Breast epithelium (tissue), 4 donors: ENCODE measurements at regions not wholly inside any gene's neighbourhood (a gene's known extent, or its start where the extent isn't known, plus 50 kb on each side); places are given as distances from the start of the nearest gene placed in this dataset.

Experiments used
- DNase-seq, 2 donors: peaks; one replicate each; pipeline ENCODE4 v3.0.0-alpha.2; 2019; ENCODE audit warnings: low spot score in 2 of 2
- H3K27ac ChIP-seq, 2 donors: fragments of 200-600 bp; sonication (generic) in 1 of 2; one replicate each; pipeline ENCODE4 v1.5.1; 2016 to 2019; ENCODE audit warnings: mild to moderate bottlenecking in 1 of 2
- H3K27me3 ChIP-seq, 2 donors: fragments of 200-600 bp; sonication (generic) in 1 of 2; one replicate each; pipeline versions ENCODE4 v1.5.1 to v1.6.0; 2017 to 2019; ENCODE audit warnings: control low read depth in 1 of 2, mild to moderate bottlenecking in 1 of 2
- H3K36me3 ChIP-seq: fragments of 200-600 bp; one replicate; pipeline ENCODE4 v1.5.1; 2019
- H3K4me1 ChIP-seq, 2 donors: fragments of 200-600 bp; sonication (generic); one replicate each; pipeline ENCODE4 v1.5.1; 2016 to 2019; ENCODE audit warnings: control low read depth in 1 of 2
- H3K4me3 ChIP-seq, 3 donors: fragments of 200-600 bp; sonication (generic); 1 replicate in 2 of 3; 2 replicates in 1 of 3; pipeline ENCODE4 v1.5.1; 2016 to 2019; ENCODE audit warnings: mild to moderate bottlenecking in 3 of 3, moderate library complexity in 2 of 3
- H3K9me3 ChIP-seq, 2 donors: fragments of 200-600 bp; sonication (generic) in 1 of 2; one replicate each; pipeline ENCODE4 v1.5.1; 2016 to 2019; ENCODE audit warnings: control low read depth in 1 of 2
- POLR2A ChIP-seq: fragments of 450-650 bp; IDR thresholded peaks from one replicate; pipeline ENCODE4 v1.6.1; 2016; ENCODE audit warnings: antibody characterized with exemption, mild to moderate bottlenecking, moderate library complexity
- POLR2AphosphoS5 ChIP-seq, 3 donors: sonication (generic); formaldehyde crosslinking; IDR thresholded peaks; one replicate each; pipeline ENCODE4 v1.6.1; 2017; ENCODE audit warnings: antibody characterized with exemption in 3 of 3
- intact Hi-C: fragments of 100-400 bp; cut with DNase I; formaldehyde crosslinking; loops from one replicate; pipeline ENCODE4 v1.15.1; 2023; ENCODE audit warnings: low total_unique reads
- TF ChIP-seq, protein P1 (sequence below), 3 donors: fragments of 450-650 bp; IDR thresholded peaks; one replicate each; pipeline ENCODE4 v1.5.1; 2016 to 2017; ENCODE audit warnings: antibody characterized with exemption in 3 of 3, mild to moderate bottlenecking in 3 of 3, moderate library complexity in 3 of 3

DNA sequence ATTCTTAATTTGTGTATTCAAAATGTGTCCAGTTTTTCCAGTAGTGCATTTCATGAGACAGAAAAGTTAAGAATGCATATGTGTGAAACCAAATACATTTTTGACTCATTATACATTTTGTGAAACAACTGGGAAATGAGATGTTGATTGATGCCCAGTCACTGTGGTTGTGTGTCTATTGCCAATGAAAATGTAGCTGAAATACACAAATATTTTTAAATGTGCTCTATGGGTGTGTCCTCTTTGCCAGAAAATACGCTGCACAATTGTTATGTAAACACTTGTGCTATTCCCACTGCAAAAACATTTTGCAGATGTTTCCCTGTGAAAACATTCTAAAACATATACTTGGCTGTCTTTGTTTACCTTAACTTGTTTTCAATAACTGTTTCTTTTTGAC is 395.2 kb downstream of the TFEC start:
- TF ChIP-seq, protein P1, sequence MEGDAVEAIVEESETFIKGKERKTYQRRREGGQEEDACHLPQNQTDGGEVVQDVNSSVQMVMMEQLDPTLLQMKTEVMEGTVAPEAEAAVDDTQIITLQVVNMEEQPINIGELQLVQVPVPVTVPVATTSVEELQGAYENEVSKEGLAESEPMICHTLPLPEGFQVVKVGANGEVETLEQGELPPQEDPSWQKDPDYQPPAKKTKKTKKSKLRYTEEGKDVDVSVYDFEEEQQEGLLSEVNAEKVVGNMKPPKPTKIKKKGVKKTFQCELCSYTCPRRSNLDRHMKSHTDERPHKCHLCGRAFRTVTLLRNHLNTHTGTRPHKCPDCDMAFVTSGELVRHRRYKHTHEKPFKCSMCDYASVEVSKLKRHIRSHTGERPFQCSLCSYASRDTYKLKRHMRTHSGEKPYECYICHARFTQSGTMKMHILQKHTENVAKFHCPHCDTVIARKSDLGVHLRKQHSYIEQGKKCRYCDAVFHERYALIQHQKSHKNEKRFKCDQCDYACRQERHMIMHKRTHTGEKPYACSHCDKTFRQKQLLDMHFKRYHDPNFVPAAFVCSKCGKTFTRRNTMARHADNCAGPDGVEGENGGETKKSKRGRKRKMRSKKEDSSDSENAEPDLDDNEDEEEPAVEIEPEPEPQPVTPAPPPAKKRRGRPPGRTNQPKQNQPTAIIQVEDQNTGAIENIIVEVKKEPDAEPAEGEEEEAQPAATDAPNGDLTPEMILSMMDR (IDR thresholded peaks at IDR 0.05), result no peak
- TF ChIP-seq POLR2AphosphoS5 (IDR thresholded peaks at IDR 0.05) (no peak), POLR2A (no peak)
- Histone ChIP-seq H3K36me3 (no peaks in the 10 kb centered on the region), H3K27ac (no peak overlapping the region), H3K9me3 (no peaks in the 10 kb centered on the region), H3K4me3 (no peak overlapping the region), H3K27me3 (no peaks in the 10 kb centered on the region), H3K4me1 (no peaks in the 10 kb centered on the region)
- intact Hi-C loops, result no loop called here
- DNase-seq, result no peak

DNA sequence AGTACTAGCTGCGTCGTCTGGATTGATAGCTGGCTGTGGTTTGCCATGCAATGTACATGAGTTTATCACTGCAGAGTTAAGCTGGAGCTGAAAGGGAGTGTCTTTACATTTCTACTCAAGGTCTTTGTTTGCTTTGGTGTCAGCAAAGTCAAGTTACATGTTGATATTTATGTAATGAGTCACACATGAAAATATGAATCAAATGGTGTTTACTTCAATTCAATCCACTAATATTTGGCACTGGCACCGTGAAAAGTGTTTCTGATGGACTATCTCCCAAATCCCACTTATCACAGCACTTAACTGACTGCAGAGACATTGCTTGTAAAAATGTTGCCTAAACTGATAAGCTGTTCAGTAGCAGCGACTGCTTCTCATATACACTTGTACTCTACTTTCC is 395.9 kb downstream of the TFEC start:
- Histone ChIP-seq H3K27ac (no peak overlapping the region), H3K9me3 (no peaks in the 10 kb centered on the region), H3K4me1 (no peaks in the 10 kb centered on the region), H3K27me3 (no peaks in the 10 kb centered on the region), H3K36me3 (no peaks in the 10 kb centered on the region), H3K4me3 (no peak overlapping the region)
- no peak for DNase-seq
- intact Hi-C loops, result no loop called here
- TF ChIP-seq, protein P1 (IDR thresholded peaks at IDR 0.05), result no peak
- no peak for TF ChIP-seq POLR2AphosphoS5 (IDR thresholded peaks at IDR 0.05)

DNA sequence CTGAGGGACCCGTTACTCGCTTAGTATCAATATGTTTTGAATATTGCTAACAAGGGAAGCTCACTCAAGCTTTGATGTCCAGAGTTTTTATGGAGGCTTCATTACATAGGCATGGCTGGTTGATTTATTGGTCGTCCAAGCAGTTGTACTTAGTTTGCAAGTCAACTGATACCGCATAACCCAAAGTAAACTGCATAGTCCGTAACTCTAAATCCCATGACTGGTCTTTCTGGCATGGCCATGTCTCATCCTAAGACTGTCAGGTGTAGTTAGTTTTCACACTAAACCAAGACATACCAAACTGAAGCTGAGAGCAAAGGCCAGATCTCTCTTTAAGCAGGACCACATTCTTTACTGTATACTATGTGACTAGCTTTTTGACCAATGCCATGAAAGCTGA is 397.9 kb downstream of the TFEC start:
- Histone ChIP-seq H3K27me3 (no peaks in the 10 kb centered on the region), H3K9me3 (no peaks in the 10 kb centered on the region), H3K4me3 (no peak overlapping the region), H3K36me3 (no peaks in the 10 kb centered on the region), H3K4me1 (no peaks in the 10 kb centered on the region), H3K27ac (no peak overlapping the region)
- TF ChIP-seq POLR2AphosphoS5 (IDR thresholded peaks at IDR 0.05), result no peak
- TF ChIP-seq, protein P1 (IDR thresholded peaks at IDR 0.05), result no peak
- no peak for TF ChIP-seq POLR2A
- no peak for DNase-seq
- intact Hi-C loops, result no loop called here

DNA sequence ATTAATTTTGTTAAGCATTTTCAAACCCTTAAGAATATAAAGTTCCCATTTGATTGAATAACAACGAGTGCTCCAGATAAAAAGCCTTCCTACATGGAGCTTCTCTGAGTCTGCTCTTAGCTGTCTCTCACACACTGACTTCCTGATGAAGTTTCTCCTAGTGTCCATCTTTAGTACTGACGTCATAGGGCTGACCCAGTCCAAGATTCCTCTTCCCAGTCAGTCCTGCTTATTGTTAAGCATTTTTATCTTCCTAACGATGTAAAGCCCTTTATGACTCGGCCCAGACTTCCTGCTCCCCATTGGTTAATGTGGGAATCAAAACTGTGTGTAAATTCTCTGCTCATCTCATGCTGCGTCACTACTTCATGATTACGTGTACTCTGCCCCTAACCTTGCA is 398.8 kb downstream of the TFEC start:
- Histone ChIP-seq H3K27me3 (no peaks in the 10 kb centered on the region), H3K9me3 (no peaks in the 10 kb centered on the region), H3K4me3 (no peak overlapping the region), H3K4me1 (no peaks in the 10 kb centered on the region), H3K27ac (no peak overlapping the region), H3K36me3 (no peaks in the 10 kb centered on the region)
- TF ChIP-seq POLR2AphosphoS5 (IDR thresholded peaks at IDR 0.05) (no peak), POLR2A (no peak)
- TF ChIP-seq, protein P1 (IDR thresholded peaks at IDR 0.05), result no peak
- intact Hi-C loops, result no loop called here
- no peak for DNase-seq

DNA sequence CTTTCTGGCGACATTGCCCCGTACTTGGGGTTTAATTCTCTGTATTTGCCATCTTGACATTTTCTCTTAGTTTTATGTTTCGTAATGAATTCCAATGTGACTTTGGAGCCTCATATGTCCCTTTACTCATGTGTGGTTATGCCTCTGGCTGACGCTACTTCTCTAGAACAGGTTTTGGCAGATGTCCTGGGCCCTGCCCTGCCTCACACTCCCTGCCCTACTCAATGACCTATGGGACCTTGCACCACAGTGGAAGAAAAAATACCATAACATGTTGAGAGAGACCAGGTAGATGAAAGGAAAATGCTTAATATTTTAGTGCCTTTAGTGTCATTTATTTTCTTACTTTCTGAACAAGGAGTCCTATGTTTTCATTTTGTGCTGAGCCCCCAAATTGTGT is 400.5 kb downstream of the TFEC start:
- H3K4me3 ChIP-seq, result no peak overlapping the region
- no peaks in the 10 kb centered on the region for H3K4me1 ChIP-seq
- no peak for TF ChIP-seq POLR2A
- TF ChIP-seq POLR2AphosphoS5 (IDR thresholded peaks at IDR 0.05), result no peak
- TF ChIP-seq, protein P1 (IDR thresholded peaks at IDR 0.05), result no peak
- H3K9me3 ChIP-seq, result no peaks in the 10 kb centered on the region
- no peaks in the 10 kb centered on the region for H3K27me3 ChIP-seq
- no peak overlapping the region for H3K27ac ChIP-seq
- intact Hi-C loops, result no loop called here
- DNase-seq, result no peak
- H3K36me3 ChIP-seq, result no peaks in the 10 kb centered on the region
